GM08714 (cell line): ENCODE measurements at regions not wholly inside any gene's neighbourhood (a gene's known extent, or its start where the extent isn't known, plus 50 kb on each side); places are given as distances from the start of the nearest gene placed in this dataset.

Source experiments
- H3K4me3 ChIP-seq: fragments of 200-500 bp; sonication (Bioruptor generic); 2 replicates; pipeline ENCODE4 v1.5.1; 2014; ENCODE audit warnings: mild to moderate bottlenecking, low read length, inconsistent platforms
- ZNF274 ChIP-seq: IDR thresholded peaks from 2 replicates; pipeline ENCODE4 v1.6.1; 2012; ENCODE audit warnings: mild to moderate bottlenecking, low read depth, low read length

DNA sequence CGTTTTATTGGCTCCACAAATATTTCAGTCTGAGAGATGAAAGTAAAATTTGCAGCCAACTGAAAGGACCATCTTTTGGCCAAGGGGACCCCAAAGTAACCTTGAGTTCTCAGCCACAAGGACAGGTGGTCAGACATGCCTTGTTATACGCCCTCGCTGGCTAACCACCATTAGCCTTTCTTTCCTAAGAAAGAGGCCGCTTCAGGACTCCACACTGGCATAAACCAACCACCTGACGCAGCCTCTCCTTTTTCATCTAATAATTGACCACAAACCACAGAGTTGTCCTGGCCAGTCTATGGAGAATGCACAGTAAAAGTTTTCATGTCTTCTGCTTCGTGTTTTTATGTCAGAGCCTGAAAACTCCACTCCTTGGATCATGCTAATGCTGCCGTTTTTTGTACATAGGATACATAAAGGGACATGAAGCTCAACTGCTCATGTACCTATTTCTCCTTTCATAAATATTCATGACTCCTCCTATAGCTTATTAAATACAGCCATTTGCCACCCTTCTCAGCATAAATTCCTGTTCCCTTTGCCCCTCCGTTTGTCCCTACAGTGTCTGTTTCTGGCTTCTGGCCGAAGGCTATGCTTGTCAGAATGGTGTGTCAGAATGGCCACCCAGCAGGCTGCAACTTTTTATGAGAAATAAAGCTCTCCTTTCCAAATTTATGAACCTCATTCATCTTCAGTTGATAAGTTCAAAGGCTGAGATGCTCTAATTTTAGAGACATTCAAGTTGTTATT, 374.1 kb upstream of the RBMS3 start:
- TF ChIP-seq ZNF274: no peak
- no peak overlapping the region for H3K4me3 ChIP-seq

DNA sequence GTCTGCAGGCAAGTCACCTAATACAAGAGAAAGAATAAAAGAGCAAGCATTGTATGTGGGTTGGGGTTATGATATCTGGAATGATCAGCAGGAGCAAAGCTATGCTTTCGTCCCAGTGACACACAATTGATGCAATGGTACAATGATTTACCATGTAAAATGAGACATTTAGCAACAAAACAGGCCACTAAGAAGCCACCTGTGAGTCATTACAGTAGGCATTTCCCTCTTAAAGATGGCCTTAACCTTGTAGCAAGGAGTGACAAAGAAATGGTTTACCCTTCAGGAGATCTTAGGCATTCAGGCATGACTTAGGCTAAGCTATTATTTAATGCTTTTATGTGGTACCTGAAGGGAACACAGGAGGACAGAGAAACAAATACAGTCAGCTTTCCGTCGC, 373.3 kb upstream of the RBMS3 start:
- no peak for TF ChIP-seq ZNF274
- H3K4me3 ChIP-seq: no peak overlapping the region

DNA sequence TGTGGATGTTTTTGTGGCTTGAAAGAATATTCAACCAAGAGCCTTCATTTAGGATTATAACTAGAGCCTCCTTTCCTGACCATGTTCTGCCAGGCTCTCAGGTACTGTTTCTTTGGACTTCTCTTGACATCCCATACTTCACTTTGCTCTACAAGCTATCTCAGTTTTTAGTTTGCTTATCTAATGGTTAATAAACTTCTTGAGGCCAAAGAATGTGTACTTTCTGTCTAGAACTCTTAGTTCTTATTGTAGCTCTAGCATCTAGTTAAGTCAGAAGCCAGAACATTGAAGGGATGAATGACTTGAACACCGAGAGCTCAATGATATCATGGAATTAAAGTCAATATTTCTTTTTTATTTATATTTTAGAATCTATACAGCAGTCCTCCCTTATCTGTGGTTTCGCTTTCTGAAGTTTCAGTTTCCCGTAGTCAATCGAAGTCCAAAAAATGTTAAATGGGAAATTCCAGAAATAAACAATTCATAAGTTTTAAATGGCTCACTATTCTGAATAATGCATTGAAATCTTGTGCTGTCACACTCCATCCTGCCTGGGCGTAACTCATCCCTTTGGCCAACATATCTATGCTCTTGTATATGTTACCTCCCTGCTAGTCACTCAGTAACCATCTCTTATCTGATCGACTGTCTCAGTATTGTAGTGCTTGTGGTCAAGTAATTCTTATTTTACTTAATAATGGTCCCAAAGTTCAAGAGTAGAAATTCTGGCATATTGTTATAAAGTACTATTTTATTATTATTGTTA, 368.6 kb upstream of the RBMS3 start:
- H3K4me3 ChIP-seq: no peak overlapping the region
- TF ChIP-seq ZNF274: no peak

DNA sequence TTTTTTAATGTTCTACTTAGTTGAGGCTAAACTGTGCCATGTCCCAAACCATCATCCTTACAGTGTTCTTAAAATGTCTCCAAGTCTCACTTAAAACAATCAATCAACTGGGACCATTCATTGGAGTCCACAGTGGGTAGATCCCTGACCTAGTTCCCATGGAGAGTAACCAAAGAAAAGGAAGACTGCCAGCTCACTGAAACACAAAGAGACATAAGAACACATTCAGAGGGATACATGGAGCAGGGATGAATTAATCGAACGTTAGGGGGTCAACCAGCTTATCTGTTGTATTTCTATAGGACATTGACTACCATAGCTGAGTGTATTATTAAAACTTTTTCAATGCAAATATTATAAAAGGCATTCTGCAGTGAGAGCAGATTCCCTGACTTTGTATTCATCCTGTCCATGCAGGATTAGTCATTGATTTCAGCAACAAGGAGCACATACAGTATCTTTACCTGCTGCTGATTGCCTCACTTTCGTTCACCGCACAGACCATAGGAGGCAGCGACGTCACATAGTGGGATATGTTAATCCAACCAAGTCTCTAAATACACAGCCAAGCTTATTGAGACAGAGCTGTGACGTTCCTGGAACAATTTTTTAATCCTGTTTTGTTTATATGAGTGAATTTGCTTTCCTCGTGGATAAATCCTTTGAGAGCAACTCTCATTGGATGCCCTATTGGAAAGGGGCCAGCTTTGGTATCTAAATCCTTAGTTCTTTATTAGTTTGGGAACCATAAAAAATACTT, 364.9 kb upstream of the RBMS3 start:
- no peak for TF ChIP-seq ZNF274
- H3K4me3 ChIP-seq: no peak overlapping the region

DNA sequence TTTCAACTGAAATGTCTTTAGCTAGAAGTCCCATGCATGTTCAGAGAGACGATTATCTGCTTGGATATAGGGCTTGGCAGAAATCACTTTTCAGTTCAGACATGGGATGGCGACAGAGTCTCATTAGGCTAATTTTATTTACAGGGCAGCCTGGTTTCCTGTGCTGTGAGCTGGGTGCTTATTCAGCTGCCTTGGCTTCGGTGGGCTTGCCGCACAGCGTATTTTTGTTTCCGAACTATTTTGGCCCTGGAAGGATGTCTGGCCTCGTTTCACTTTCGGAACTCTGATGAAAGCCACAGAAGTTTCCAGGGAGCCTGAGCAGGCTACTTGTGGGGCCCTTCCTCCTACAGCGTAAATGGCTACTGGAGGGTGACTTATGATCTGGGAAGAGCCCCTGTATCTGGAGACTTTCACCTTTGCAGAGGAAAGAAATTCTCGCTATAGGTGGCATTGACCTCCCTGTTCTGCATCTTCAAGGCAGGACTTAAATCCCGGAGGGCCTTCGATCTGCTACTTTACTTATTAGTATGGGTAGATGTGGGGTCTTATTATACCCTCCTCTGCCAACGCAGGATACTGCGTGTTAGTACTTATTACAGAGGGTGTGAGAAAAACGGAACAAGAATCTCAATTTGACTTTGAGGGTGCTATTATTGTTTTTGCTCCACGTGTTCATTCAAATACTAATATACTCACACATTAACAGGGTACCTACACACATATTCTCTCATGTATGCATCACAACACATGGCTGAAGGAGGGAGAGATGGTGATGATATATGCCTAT, 364.0 kb upstream of the RBMS3 start:
- H3K4me3 ChIP-seq: no peak overlapping the region
- no peak for TF ChIP-seq ZNF274

DNA sequence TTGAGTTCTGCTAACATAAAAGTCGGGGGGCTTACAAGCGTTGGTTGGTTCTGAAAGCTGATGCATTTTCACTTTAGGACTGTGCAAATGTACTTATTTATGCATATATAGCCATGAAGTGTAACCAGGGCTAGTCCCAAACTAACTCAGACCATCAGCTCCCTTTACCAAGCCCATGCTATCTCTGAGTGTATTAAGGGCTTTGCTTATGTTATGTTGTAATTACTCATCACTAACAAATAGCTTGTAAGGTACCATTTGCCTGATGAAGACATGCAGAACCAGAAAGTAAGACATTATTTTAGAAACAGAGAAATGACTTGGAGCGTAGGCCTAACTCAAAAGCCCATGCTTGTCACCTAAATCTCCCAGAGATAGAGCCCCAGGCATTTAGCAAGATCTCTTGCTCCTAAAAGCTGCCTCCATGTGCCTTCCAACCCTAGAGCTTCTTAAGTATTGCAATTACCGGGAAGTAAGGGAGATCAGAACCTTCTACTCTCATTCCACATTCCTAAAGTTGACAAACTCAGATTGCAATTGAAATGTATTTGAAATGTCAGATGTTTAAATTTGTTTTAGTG, 362.9 kb upstream of the RBMS3 start:
- H3K4me3 ChIP-seq: no peak overlapping the region
- no peak for TF ChIP-seq ZNF274

DNA sequence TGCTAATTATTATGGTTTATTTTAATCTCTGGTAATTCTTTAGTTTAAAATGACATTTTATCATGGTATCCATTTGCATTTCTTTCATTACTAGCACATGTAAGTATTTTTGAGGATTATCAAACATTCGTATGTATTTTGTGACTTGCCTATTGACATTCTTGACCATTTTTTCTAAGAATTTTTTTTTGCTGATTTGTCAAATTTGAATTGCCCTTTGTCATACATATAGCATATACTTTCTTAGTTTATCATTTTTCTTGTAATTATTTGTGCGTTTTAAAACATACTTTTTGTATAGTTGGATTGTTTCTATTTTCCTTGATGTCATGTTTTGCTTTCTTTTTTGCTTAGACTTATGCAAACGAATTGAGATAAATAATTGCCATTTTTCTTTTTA, 358.5 kb upstream of the RBMS3 start:
- no peak for TF ChIP-seq ZNF274
- no peak overlapping the region for H3K4me3 ChIP-seq

DNA sequence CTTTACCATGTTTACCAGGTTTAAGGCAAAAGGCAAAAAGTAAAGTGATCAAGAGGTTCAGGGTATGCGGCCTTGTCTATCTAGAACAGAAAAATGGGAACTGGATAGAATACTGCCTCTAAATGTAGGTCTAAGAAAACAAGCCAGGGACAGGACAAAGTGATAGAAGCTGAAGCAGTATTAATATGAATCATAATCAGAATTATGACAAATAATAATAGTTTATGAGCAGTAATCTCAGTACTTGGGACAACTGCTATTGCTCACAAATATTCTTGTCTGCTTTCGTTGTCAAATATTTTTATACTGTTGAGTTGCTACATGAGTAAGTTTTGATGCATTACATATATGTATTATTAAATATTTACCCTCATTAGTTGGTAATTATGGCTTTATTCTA, 356.9 kb upstream of the RBMS3 start:
- no peak for TF ChIP-seq ZNF274
- no peak overlapping the region for H3K4me3 ChIP-seq

DNA sequence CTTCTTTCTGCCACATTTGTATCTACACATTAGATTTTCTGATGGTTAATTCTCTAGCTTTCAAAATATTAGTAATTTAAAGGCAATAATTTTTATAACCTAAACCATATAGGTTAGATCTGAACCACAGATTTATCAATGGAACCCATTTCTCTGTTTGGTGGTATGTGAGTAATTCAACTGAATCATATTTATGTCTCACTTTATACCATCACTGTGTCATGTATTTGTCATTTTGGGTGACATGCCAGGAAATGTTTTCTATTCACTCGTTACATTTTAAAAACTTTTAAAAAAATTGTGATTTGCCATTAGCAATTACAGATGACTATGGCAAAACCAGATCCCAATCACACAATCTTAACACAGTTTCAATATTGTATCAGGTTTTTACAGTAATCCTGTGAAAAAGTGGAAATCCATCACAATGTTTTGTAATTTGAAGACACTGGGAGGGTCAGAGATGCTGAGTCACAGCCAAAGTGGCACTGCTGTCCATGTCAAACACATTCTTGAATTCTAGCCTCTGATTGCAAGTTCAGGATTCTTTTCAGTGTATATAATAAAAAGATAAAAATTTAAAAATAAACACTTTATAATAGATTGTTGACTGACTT, 356.0 kb upstream of the RBMS3 start:
- no peak for TF ChIP-seq ZNF274

DNA sequence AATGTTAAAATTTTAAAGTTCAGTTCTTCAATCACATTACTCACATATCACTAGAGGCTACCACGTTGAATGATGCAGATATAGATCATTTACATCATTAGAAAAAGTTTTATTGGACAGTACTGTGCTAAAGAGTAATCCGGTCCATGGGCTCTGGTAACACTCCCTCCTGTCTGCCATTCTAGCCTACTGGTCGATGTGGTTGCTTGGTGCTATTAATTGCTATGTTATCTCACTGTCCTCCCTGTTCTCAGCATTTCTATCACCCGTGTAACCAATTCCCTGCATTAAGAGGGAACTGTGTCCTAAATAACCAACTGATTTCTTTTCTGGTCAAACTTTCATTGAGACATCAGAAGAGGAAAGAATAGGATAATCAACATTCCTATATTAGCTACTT, 347.5 kb upstream of the RBMS3 start:
- no peak for TF ChIP-seq ZNF274

More for the DNA sequence above, 356.0 kb upstream of the RBMS3 start:
- no peak overlapping the region for H3K4me3 ChIP-seq

DNA sequence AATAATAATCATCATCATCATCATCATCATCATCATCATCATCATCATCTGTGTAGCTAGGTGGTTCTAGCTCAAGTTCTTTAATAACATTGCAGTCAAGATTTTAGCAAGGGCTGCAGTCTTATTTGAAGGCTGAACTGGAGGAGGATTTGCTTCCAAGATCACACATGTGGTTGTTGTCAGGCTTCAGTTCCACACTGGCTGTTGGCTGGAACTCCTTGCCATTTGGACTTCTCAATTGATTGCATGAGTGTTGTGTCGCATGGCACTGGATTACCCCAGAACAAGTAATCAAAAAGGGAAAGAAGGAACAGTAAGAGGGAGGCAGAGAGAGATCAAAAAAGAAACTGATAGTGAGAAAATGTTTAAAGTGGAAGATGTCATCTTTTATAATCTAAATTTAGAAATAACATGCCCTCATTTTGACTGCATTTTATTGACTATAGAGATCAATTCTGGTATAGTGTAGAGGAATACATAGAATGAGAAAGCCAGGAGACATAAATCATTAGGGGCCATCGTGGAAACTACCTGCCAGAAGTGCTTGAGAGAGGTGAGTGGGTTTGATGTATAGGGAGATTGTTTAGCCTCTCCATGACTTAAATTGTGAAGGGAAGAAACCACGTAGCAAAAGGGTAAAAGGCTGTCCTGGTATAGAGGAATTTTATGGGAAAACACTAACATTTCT, 346.6 kb upstream of the RBMS3 start:
- TF ChIP-seq ZNF274: no peak

More for the DNA sequence above, 347.5 kb upstream of the RBMS3 start:
- no peak overlapping the region for H3K4me3 ChIP-seq

DNA sequence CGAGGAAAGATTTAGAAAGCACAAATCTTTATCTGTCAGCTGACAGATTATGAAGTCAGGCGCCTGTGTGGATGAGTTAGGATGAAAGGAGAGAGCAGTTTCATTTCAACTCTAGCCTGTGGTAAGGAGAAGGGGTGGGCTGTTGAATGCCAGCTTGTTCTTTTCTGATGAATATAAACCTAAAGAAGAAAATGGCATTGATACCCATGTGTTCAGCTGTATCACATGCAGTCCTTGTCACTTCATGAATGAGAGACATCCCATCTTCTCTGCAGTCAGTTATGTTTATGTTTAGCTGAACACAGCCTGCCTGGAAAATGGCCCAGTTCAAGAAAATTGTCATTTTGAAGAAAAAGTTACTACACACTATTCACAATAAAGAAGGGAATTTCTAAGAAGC, 345.7 kb upstream of the RBMS3 start:
- H3K4me3 ChIP-seq: no peak overlapping the region
- no peak for TF ChIP-seq ZNF274

More for the DNA sequence above, 346.6 kb upstream of the RBMS3 start:
- H3K4me3 ChIP-seq: no peak overlapping the region

DNA sequence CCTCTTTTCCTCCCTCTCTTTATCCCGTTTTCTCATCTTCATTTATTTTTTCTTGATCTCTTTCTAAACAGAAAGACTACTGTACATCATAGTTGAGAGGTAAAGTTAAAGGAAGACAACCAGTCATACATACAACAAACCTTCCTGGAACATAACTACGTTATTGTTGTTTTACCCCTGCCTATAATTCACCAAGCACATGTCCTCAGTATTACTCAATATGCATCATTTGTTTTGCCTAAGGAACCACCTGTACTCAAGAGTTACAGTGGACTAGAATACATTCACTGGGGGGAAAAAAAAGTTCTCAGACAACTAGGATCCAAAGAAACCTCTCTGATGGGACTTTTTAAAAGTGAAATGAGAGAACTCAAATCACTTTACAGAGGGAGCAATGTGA, 344.7 kb upstream of the RBMS3 start:
- no peak overlapping the region for H3K4me3 ChIP-seq
- no peak for TF ChIP-seq ZNF274
